ENCODE measurements at regions not wholly inside any gene's neighbourhood (a gene's known extent, or its start where the extent isn't known, plus 50 kb on each side); places are given as distances from the start of the nearest gene placed in this dataset.

GRCh38 chr3:170719300-170719699 is 133.4 kb upstream of the SLC7A14 start:
- no peak for TF ChIP-seq BACH2 (CRISPR knock-in tag; IDR thresholded peaks at IDR 0.05; ENCODE audit: borderline replicate concordance)
- no peak for TF ChIP-seq OSR1 (CRISPR knock-in tag; IDR thresholded peaks at IDR 0.05)
- no peak for TF ChIP-seq ZC3H10 (CRISPR knock-in tag; IDR thresholded peaks at IDR 0.05)
- no peak for TF ChIP-seq ZFP30 (CRISPR knock-in tag; IDR thresholded peaks at IDR 0.05)
- TF ChIP-seq RARB (CRISPR knock-in tag; IDR thresholded peaks at IDR 0.05), result no peak
- no peak for TF ChIP-seq CSDC2 (CRISPR knock-in tag; IDR thresholded peaks at IDR 0.05)
- no peak for TF ChIP-seq ISL1 (CRISPR knock-in tag; IDR thresholded peaks at IDR 0.05)
- TF ChIP-seq ESRRG (CRISPR knock-in tag; IDR thresholded peaks at IDR 0.05), result no peak
- no peak for TF ChIP-seq ARNTL (CRISPR knock-in tag; IDR thresholded peaks at IDR 0.05; ENCODE audit: borderline replicate concordance, low read depth)
- TF ChIP-seq ZNF8 (CRISPR knock-in tag; IDR thresholded peaks at IDR 0.05), result no peak
- TF ChIP-seq CSRNP3 (CRISPR knock-in tag; IDR thresholded peaks at IDR 0.05), result no peak
- TF ChIP-seq CREB5 (CRISPR knock-in tag; IDR thresholded peaks at IDR 0.05; ENCODE audit: low read depth), result no peak
- no peak for TF ChIP-seq TCF4 (CRISPR knock-in tag; IDR thresholded peaks at IDR 0.05; ENCODE audit: borderline replicate concordance)
- TF ChIP-seq, protein P1, sequence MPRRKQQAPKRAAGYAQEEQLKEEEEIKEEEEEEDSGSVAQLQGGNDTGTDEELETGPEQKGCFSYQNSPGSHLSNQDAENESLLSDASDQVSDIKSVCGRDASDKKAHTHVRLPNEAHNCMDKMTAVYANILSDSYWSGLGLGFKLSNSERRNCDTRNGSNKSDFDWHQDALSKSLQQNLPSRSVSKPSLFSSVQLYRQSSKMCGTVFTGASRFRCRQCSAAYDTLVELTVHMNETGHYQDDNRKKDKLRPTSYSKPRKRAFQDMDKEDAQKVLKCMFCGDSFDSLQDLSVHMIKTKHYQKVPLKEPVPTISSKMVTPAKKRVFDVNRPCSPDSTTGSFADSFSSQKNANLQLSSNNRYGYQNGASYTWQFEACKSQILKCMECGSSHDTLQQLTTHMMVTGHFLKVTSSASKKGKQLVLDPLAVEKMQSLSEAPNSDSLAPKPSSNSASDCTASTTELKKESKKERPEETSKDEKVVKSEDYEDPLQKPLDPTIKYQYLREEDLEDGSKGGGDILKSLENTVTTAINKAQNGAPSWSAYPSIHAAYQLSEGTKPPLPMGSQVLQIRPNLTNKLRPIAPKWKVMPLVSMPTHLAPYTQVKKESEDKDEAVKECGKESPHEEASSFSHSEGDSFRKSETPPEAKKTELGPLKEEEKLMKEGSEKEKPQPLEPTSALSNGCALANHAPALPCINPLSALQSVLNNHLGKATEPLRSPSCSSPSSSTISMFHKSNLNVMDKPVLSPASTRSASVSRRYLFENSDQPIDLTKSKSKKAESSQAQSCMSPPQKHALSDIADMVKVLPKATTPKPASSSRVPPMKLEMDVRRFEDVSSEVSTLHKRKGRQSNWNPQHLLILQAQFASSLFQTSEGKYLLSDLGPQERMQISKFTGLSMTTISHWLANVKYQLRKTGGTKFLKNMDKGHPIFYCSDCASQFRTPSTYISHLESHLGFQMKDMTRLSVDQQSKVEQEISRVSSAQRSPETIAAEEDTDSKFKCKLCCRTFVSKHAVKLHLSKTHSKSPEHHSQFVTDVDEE (CRISPR knock-in tag; IDR thresholded peaks at IDR 0.05), result no peak
- TF ChIP-seq SNAI2 (CRISPR knock-in tag; IDR thresholded peaks at IDR 0.05), result no peak
- TF ChIP-seq ZNF70 (CRISPR knock-in tag; IDR thresholded peaks at IDR 0.05), result no peak
- TF ChIP-seq, protein P2, sequence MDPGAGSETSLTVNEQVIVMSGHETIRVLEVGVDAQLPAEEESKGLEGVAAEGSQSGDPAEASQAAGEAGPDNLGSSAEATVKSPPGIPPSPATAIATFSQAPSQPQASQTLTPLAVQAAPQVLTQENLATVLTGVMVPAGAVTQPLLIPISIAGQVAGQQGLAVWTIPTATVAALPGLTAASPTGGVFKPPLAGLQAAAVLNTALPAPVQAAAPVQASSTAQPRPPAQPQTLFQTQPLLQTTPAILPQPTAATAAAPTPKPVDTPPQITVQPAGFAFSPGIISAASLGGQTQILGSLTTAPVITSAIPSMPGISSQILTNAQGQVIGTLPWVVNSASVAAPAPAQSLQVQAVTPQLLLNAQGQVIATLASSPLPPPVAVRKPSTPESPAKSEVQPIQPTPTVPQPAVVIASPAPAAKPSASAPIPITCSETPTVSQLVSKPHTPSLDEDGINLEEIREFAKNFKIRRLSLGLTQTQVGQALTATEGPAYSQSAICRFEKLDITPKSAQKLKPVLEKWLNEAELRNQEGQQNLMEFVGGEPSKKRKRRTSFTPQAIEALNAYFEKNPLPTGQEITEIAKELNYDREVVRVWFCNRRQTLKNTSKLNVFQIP (CRISPR knock-in tag; IDR thresholded peaks at IDR 0.05; ENCODE audit: borderline replicate concordance, low read depth), result no peak

GRCh38 chr3:170718848-170719247 is 133.0 kb upstream of the SLC7A14 start:
- ATAC-seq, result no peak
- TF ChIP-seq OSR1 (CRISPR knock-in tag; IDR thresholded peaks at IDR 0.05) (no peak), ESRRG (CRISPR knock-in tag; IDR thresholded peaks at IDR 0.05) (no peak), CSDC2 (CRISPR knock-in tag; IDR thresholded peaks at IDR 0.05) (no peak), CREB5 (CRISPR knock-in tag; IDR thresholded peaks at IDR 0.05; ENCODE audit: low read depth) (no peak), RARB (CRISPR knock-in tag; IDR thresholded peaks at IDR 0.05) (no peak), CSRNP3 (CRISPR knock-in tag; IDR thresholded peaks at IDR 0.05) (no peak), BACH2 (CRISPR knock-in tag; IDR thresholded peaks at IDR 0.05; ENCODE audit: borderline replicate concordance) (no peak)
- TF ChIP-seq, protein P1 (CRISPR knock-in tag; IDR thresholded peaks at IDR 0.05), result no peak

More at GRCh38 chr3:170719300-170719699, 133.4 kb upstream of the SLC7A14 start:
- ATAC-seq, result no peak

All from SK-N-SH treated with all-trans-retinoic acid at 6 μM for 48 hours (cell line).